NCI-H524 (cell line): ENCODE measurements at regions not wholly inside any gene's neighbourhood (a gene's known extent, or its start where the extent isn't known, plus 50 kb on each side); places are given as distances from the start of the nearest gene placed in this dataset.
"Not testable (repeated sequence)": the region's sequence is repeated elsewhere in the genome, so short reads cannot be mapped to it uniquely, and the experiment has no call there.

ENCODE experiments used
- DNase-seq, 2 experiments: peaks; one replicate each; lab custom pipeline; 2025; lab: John Stamatoyannopoulos, UW

- no peak for DNase-seq
These were observed 673.7 kb downstream of the BCL11A start for GRCh38 chr2:59879700-59880131.

GRCh38 chr2:59875836-59876235, 677.6 kb downstream of the BCL11A start:
- DNase-seq, result no peak

GRCh38 chr2:59874971-59875755, 678.3 kb downstream of the BCL11A start:
- DNase-seq, result no peak

GRCh38 chr2:59874361-59874760, 679.1 kb downstream of the BCL11A start:
- no peak for DNase-seq

- no peak for DNase-seq
These were observed 681.6 kb downstream of the BCL11A start for GRCh38 chr2:59871830-59872229.

- DNase-seq, result no peak
These were observed 684.5 kb downstream of the BCL11A start for GRCh38 chr2:59868981-59869380.

GRCh38 chr2:59866436-59866835, 687.0 kb downstream of the BCL11A start:
- DNase-seq, result no peak

- no peak for DNase-seq
These were observed 694.9 kb downstream of the BCL11A start for GRCh38 chr2:59858540-59858939.

- no peak for DNase-seq
These were observed 696.3 kb downstream of the BCL11A start for GRCh38 chr2:59857109-59857508.

- DNase-seq, result no peak
These were observed 697.1 kb downstream of the BCL11A start for GRCh38 chr2:59856391-59856790.

GRCh38 chr2:59853032-59853431, 700.4 kb downstream of the BCL11A start:
- no peak for DNase-seq

GRCh38 chr2:59851836-59852475, 701.5 kb downstream of the BCL11A start:
- DNase-seq, result peak in 1 of 2 experiments; percentile 12

- no peak for DNase-seq
These were observed 702.9 kb downstream of the BCL11A start for GRCh38 chr2:59850554-59850953.

GRCh38 chr2:59833941-59834340, 719.5 kb downstream of the BCL11A start:
- no peak for DNase-seq

- no peak for DNase-seq
These were observed 722.9 kb downstream of the BCL11A start for GRCh38 chr2:59830601-59831000.

GRCh38 chr2:59827677-59828076, 725.8 kb downstream of the BCL11A start:
- DNase-seq, result no peak

- no peak for DNase-seq
These were observed 727.3 kb downstream of the BCL11A start for GRCh38 chr2:59826177-59826576.

- DNase-seq, result no peak
These were observed 729.1 kb downstream of the BCL11A start for GRCh38 chr2:59824314-59824713.

GRCh38 chr2:59816075-59816474, 737.4 kb downstream of the BCL11A start:
- no peak for DNase-seq

- DNase-seq, result not testable (repeated sequence)
These were observed 743.2 kb downstream of the BCL11A start for GRCh38 chr2:59810283-59810682.

- peak in 1 of 2 experiments; percentile 44 for DNase-seq
These were observed 747.0 kb downstream of the BCL11A start for GRCh38 chr2:59806486-59806885.

GRCh38 chr2:59804732-59805131, 748.7 kb downstream of the BCL11A start:
- peak in 1 of 2 experiments; percentile 28 for DNase-seq

GRCh38 chr2:59803586-59803985, 749.9 kb downstream of the BCL11A start:
- no peak for DNase-seq
